HG02852 (cell line): ENCODE measurements at regions not wholly inside any gene's neighbourhood (a gene's known extent, or its start where the extent isn't known, plus 50 kb on each side); places are given as distances from the start of the nearest gene placed in this dataset.

ENCODE experiments used
- ATAC-seq: cut with Tn5 transposase; IDR thresholded peaks from one replicate; pipeline ENCODE4 v1.9.1; 2021; ENCODE audit warnings: mild to moderate bottlenecking, moderate library complexity; ENCODE audit not compliant: unreplicated experiment

- ATAC-seq = no peak
Observed at GRCh38 chr6:132934496-132934895, 120.1 kb downstream of the RPS12 start.

GRCh38 chr6:132936646-132937045 is 122.3 kb downstream of the RPS12 start:
- ATAC-seq = no peak

- no peak for ATAC-seq
Observed at GRCh38 chr6:132937466-132937906, 123.1 kb downstream of the RPS12 start.

- ATAC-seq = no peak
Observed at GRCh38 chr6:132948889-132949288, 134.5 kb downstream of the RPS12 start.

GRCh38 chr6:132950566-132950965 is 136.2 kb downstream of the RPS12 start:
- ATAC-seq = no peak

- no peak for ATAC-seq
Observed at GRCh38 chr6:132952031-132952867, 137.9 kb downstream of the RPS12 start.

GRCh38 chr6:132952986-132953385 is 138.6 kb downstream of the RPS12 start:
- no peak for ATAC-seq

GRCh38 chr6:132954222-132954621 is 139.9 kb downstream of the RPS12 start:
- ATAC-seq = no peak

- no peak for ATAC-seq
Observed at GRCh38 chr6:132954936-132955335, 140.6 kb downstream of the RPS12 start.

- no peak for ATAC-seq
Observed at GRCh38 chr6:132959639-132960326, 145.4 kb downstream of the RPS12 start.

- no peak for ATAC-seq
Observed at GRCh38 chr6:132960720-132961119, 146.4 kb downstream of the RPS12 start.

GRCh38 chr6:132961122-132961521 is 146.8 kb downstream of the RPS12 start:
- ATAC-seq = no peak

GRCh38 chr6:132961610-132962009 is 147.2 kb downstream of the RPS12 start:
- ATAC-seq = no peak

GRCh38 chr6:132962936-132963868 is 148.8 kb downstream of the RPS12 start:
- peak; percentile 79 for ATAC-seq

- ATAC-seq = peak; percentile 42
Observed at GRCh38 chr6:132964101-132964867, 149.9 kb downstream of the RPS12 start.

- no peak for ATAC-seq
Observed at GRCh38 chr6:132964868-132965382, 150.6 kb downstream of the RPS12 start.

- ATAC-seq = no peak
Observed at GRCh38 chr6:132967871-132968270, 153.5 kb downstream of the RPS12 start.

- no peak for ATAC-seq
Observed at GRCh38 chr6:132968419-132968950, 154.1 kb downstream of the RPS12 start.

- ATAC-seq = no peak
Observed at GRCh38 chr6:132969196-132969595, 154.8 kb downstream of the RPS12 start.

GRCh38 chr6:132971676-132972075 is 157.3 kb downstream of the RPS12 start:
- no peak for ATAC-seq
